Esophagus squamous epithelium (tissue), 4 donors: ENCODE measurements at regions not wholly inside any gene's neighbourhood (a gene's known extent, or its start where the extent isn't known, plus 50 kb on each side); places are given as distances from the start of the nearest gene placed in this dataset.

Source experiments
- CTCF ChIP-seq, 6 experiments: fragments of 450-650 bp in 4 of 6; fragments of 200-600 bp in 2 of 6; sonication (generic) in 2 of 6; IDR thresholded peaks; one replicate each; pipeline ENCODE4 v1.5.1; 2016 to 2019; ENCODE audit warnings: antibody characterized with exemption in 6 of 6, mild to moderate bottlenecking in 4 of 6, moderate library complexity in 4 of 6
- POLR2A ChIP-seq, 4 donors: fragments of 450-650 bp; IDR thresholded peaks; one replicate each; pipeline ENCODE4 v1.6.1; 2017; ENCODE audit warnings: antibody characterized with exemption in 4 of 4, mild to moderate bottlenecking in 4 of 4, moderate library complexity in 3 of 4

DNA sequence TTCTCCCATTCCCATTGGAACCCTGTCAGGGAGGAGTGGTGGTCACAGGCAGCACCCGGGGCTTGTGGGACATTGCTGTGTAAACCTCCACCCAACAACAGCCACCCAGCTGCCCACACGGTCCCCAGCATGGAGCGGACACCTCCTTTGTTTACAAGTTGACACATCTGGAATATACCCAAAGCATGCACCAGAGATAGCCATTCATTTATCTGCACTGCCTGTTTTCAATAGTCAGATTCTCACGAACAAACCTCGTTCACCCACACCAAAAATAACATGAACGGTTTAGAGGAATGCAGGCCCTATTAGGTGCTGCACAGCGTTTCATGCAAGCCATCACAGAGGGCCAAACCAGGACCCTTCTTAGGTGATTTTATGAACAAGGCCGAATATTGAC is 244.8 kb downstream of the FOXL1 start:
- TF ChIP-seq POLR2A (IDR thresholded peaks at IDR 0.05) (no peak), CTCF (IDR thresholded peaks at IDR 0.05) (no peak)
